HG02571 (cell line): ENCODE measurements at regions not wholly inside any gene's neighbourhood (a gene's known extent, or its start where the extent isn't known, plus 50 kb on each side); places are given as distances from the start of the nearest gene placed in this dataset.

Experiments used
- ATAC-seq: cut with Tn5 transposase; IDR thresholded peaks from one replicate; pipeline ENCODE4 v1.9.1; 2021; ENCODE audit warnings: mild to moderate bottlenecking, moderate library complexity; ENCODE audit not compliant: unreplicated experiment

DNA sequence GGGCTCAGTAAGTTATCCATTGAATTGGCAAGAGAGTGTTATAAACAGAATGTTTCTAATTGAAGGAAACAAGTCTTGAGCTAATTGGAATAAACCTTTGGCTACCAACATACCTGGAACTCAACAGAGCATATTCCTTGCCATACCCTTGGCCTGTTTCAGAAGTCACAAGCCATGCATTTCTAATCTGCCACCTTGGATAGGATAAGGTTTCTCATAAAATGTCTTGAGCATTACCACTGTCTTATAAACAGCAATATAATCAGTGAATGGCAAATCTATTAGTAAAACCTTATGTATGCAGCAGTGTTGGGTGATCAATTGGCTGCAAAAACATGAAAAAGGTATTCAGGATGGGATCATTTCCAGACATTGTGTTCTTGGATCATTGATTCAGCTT is 765.2 kb upstream of the SEL1L start:
- no peak for ATAC-seq

DNA sequence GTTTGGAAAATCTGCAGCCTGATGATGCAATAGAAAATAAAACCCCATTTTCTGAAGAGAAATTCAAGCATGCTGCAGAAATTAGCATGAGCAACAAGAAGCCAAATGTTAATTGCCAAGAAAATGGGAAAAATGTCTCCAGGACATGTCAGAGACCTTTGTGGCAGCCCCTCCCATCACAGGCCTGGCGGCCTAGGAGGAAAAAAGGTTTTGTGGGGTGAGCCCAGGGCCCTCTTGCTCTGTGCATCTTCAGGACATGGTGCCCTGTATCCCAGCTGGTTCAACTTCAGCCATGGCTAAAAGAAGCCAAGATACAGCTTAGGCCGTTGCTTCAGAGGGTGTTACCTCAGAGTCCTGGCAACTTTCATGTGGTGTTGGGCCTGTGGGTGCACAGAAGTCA is 775.5 kb upstream of the SEL1L start:
- ATAC-seq, result no peak

- ATAC-seq, result no peak
Measured at GRCh38 chr14:82313889-82314288, 780.2 kb upstream of the SEL1L start.

GRCh38 chr14:82328442-82328841 is 794.8 kb upstream of the SEL1L start:
- no peak for ATAC-seq

- ATAC-seq, result no peak
Measured at GRCh38 chr14:82341261-82341810, 807.7 kb upstream of the SEL1L start.

GRCh38 chr14:82342596-82342995 is 808.9 kb upstream of the SEL1L start:
- ATAC-seq, result no peak

DNA sequence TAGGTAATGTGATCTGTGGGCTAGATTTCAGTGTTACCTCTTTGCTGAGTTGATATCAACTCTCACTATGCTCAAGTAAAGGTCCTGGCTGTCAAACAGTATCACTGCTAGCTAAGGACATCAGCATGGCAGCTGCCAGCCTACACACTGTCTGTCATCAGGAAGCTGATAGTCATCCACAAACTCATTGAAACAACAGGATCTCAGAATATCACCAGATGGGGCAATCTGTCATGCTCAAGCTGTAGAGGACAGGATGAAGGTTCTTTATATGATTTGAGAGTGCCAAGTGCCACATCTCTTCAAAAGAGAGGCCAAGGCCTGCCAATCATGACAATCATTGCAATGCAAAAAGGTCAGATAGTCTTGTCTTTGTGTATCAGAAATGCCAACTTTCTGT is 811.5 kb upstream of the SEL1L start:
- no peak for ATAC-seq

- no peak for ATAC-seq
Measured at GRCh38 chr14:82354126-82354525, 820.5 kb upstream of the SEL1L start.

- no peak for ATAC-seq
Measured at GRCh38 chr14:82359201-82359600, 825.5 kb upstream of the SEL1L start.

GRCh38 chr14:82362452-82362851 is 828.8 kb upstream of the SEL1L start:
- ATAC-seq, result no peak

GRCh38 chr14:82365471-82365870 is 831.8 kb upstream of the SEL1L start:
- ATAC-seq, result no peak

DNA sequence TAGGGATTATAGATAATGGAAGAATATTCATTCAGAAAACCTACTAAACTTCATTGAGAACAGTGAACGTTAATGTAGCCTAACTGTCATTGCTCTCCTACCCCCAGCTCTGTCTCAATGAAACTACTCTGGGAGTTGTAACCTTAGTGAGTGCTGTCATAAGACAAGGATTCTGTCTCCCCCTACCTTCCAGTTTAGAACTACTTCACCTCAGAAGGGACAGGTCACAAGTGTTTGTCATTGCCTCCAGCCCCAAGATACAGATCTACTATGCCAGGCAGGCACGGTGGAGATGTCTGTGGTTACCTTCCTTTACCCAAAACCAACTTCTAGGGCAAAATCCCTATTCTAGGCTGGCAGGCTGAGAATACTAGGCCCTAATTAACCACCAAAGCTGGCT is 833.1 kb upstream of the SEL1L start:
- ATAC-seq, result no peak

DNA sequence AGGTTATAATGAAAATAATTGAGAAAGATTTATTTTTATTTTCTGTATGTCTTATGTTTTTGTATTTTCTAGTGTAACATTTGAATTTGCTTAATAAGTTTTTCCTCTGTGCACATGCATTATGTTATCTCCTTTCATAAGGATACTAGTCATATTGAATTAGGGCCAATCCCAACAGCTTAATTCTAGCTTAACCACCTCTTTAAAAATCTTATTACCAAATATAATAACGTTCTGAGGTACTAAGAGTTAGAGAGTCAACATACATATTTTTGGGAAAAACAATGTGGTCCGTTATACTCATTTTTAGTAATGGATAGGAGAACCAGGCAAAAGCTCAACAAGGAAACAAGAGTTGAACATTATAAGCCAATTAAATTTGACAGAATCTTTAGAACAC is 845.6 kb upstream of the SEL1L start:
- no peak for ATAC-seq

DNA sequence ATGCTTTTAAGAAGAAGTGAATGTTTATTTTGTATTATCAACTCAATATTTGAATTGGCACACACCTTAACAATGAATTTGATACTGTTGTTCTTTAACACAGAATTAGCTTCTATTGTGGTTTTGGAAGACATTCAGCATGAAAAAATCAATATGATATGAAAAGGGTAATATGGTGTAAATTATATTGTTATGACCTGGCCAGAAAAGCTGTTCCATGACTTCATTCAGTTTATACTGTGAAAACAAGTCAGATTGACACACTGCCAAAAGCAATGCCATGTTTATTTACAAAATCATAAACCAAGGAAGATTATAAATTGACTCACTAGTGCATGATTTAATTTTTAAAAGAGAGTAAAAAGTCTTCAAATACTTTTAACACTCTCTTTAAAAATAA is 851.4 kb upstream of the SEL1L start:
- ATAC-seq, result no peak

DNA sequence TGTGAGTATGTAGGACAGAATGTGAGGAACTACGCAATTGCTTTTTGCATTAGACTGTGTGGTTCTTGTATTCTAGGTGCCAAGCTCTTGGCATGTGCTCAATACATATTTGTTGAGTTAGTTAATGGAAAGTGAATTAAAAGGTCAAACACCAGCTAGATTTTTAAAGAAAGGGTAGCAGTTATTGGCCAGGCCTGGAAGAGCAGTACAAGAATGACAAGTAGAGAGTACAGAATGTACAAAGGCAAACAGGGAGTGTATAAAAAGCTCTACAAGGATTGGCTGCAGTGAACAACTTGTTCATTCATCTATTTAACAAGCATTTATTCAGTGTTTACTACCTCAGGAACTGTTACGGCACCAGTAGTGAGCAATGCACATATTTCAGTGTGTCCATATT is 854.0 kb upstream of the SEL1L start:
- no peak for ATAC-seq

DNA sequence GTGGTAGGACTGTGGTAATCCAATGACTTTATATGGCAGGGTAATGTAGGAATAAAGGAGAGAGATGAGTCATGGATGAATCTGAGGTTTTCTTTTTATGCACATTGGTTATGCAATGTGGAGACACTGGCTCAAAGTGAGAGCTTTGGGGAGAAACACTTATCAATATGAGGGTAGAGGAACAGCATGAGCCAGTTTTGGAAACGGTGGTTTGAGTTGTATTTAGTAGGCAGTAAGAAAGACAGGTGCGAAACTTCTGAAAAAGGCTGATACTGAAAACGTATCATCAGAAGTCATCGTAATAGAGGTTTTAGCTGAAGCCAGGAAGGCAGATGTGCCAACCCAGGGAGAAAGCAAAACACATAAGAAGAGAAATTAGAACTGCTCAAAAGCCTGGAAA is 854.8 kb upstream of the SEL1L start:
- ATAC-seq, result no peak

DNA sequence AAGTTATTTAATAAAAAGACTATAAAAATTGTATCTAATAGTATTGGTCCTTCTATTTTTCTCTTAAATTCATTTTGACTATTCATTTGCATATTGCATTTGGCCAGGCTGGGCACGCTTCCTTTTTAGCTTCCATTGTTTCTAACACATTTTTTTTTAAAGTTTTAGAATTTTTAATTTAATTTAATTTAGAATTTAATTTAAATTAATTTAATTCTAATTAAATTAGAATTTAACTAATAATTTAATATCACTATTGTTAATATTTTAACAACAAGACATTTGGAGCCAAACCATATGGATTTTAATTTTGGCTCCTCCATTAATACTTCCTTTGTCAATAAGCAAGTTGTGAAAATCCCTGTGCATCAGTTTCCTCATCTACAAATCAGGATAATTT is 856.9 kb upstream of the SEL1L start:
- no peak for ATAC-seq

- ATAC-seq, result no peak
Measured at GRCh38 chr14:82394916-82395315, 861.3 kb upstream of the SEL1L start.

GRCh38 chr14:82398256-82398655 is 864.6 kb upstream of the SEL1L start:
- no peak for ATAC-seq

- no peak for ATAC-seq
Measured at GRCh38 chr14:82403987-82404386, 870.3 kb upstream of the SEL1L start.

DNA sequence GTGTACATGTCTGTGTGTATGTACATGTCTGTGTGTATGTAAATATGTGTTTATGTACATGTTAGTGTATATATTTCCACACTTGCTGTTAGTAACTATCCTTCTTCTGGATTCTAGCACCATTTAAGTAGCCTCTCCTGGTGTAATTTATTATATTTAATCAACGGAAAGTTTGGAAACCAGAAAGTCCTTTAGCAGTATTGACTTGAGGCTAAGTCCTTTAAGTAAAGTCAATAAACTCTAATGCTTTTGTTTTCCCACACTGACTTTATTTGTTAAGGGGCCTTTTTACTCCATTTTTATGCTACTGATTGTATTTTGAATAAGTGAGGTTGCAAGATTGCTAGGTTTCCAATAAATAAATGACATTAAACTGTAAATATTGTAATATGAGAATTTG is 876.4 kb upstream of the SEL1L start:
- ATAC-seq, result no peak

DNA sequence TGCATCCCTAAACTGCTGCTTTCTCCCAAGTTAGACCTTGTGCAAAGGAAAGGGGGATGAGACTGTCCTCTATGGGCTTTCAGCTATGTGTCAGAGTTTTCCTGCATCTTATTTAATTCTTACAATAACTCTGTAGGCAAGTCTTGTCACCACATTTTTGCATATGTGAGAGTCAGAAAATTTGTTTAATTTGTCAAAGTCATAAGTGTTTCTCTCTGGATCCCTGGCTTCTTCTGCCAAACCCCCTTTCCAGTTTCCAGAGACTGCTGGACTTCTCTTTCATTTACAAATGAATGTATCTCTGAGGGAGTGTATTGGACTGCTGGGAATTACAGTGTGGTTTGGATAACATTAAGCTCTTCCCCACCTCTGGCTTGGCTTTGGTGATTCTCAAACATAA is 877.6 kb upstream of the SEL1L start:
- no peak for ATAC-seq

DNA sequence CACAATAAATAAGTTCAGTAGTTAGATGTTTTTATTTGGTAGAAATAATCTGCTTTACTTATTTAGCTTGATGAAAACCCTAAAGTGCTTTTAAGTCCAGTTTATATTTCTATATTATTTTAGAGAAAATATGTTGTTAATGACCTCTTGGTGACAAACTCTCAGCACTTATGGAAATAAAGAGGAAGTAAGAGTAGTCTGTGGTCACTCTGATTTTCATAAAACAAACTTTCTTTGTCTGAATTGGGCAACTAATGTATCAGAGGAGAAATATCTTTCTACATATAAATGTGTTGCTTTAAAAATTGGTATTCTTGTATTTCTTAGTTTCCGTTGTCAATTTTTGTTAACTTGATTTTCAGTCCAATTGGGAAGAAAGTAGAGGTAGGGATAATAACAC is 878.9 kb upstream of the SEL1L start:
- ATAC-seq, result no peak
